ENCODE measurements at regions not wholly inside any gene's neighbourhood (a gene's known extent, or its start where the extent isn't known, plus 50 kb on each side); places are given as distances from the start of the nearest gene placed in this dataset.

- Histone ChIP-seq H3K4me2 (ENCODE audit: low read length) (no peak overlapping the region), H3K36me3 (ENCODE audit: insufficient read depth, low read length) (no peaks in the 10 kb centered on the region), H3K4me3 (ENCODE audit: low read depth, low read length, poor library complexity, severe bottlenecking) (no peak overlapping the region), H4K20me1 (ENCODE audit: insufficient read depth, low read length) (no peaks in the 10 kb centered on the region), H3K4me1 (ENCODE audit: insufficient read depth, low read length, poor library complexity, severe bottlenecking) (no peaks in the 10 kb centered on the region), H3K9me3 (ENCODE audit: low read length) (no peaks in the 10 kb centered on the region), H2AFZ (ENCODE audit: low read length) (no peak overlapping the region), H3K79me2 (ENCODE audit: insufficient read depth, low read depth, low read length) (no peaks in the 10 kb centered on the region), H3K9me2 (ENCODE audit: insufficient read depth, low read length) (no peaks in the 10 kb centered on the region), H3K27ac (ENCODE audit: low read depth, low read length, poor library complexity, severe bottlenecking) (no peak overlapping the region)
- DNase-seq (ENCODE audit: low spot score), result no peak
- ChIA-PET POLR2A (no interaction called here), CTCF (ENCODE audit: unreplicated experiment) (no interaction called here)
- no peak for TF ChIP-seq EZH2phosphoT487 (IDR thresholded peaks at IDR 0.05; ENCODE audit: borderline replicate concordance, low read depth, low read length)
- peak; percentile 61 for TF ChIP-seq CTCF (conservative IDR thresholded peaks at IDR 0.05; ENCODE audit: low read length)
- intact Hi-C loops (cut with micrococcal nuclease; ENCODE audit: unreplicated experiment), result no loop called here
- no TSS peak for BruUV-seq (replicated peaks)
These were observed 53.6 kb upstream of the DYNC1I1 start for GRCh38 chr7:95718577-95719410.

GRCh38 chr7:95716357-95717122, 55.8 kb upstream of the DYNC1I1 start:
- no peaks in the 10 kb centered on the region for H3K4me1 ChIP-seq (ENCODE audit: insufficient read depth, low read length, poor library complexity, severe bottlenecking)
- no peak overlapping the region for H3K4me3 ChIP-seq (ENCODE audit: low read depth, low read length, poor library complexity, severe bottlenecking)
- intact Hi-C loops (cut with micrococcal nuclease; ENCODE audit: unreplicated experiment), result no loop called here
- H4K20me1 ChIP-seq (ENCODE audit: insufficient read depth, low read length), result no peaks in the 10 kb centered on the region
- H3K9me2 ChIP-seq (ENCODE audit: insufficient read depth, low read length), result no peaks in the 10 kb centered on the region
- BruUV-seq (replicated peaks), result no TSS peak
- no peak overlapping the region for H3K27ac ChIP-seq (ENCODE audit: low read depth, low read length, poor library complexity, severe bottlenecking)
- ChIA-PET CTCF (ENCODE audit: unreplicated experiment) (no interaction called here), POLR2A (no interaction called here)
- TF ChIP-seq EZH2phosphoT487 (IDR thresholded peaks at IDR 0.05; ENCODE audit: borderline replicate concordance, low read depth, low read length) (no peak), CTCF (conservative IDR thresholded peaks at IDR 0.05; ENCODE audit: low read length) (no peak)
- H3K9me3 ChIP-seq (ENCODE audit: low read length), result no peaks in the 10 kb centered on the region
- H3K4me2 ChIP-seq (ENCODE audit: low read length), result no peak overlapping the region
- no peaks in the 10 kb centered on the region for H3K36me3 ChIP-seq (ENCODE audit: insufficient read depth, low read length)
- DNase-seq (ENCODE audit: low spot score), result no peak
- H2AFZ ChIP-seq (ENCODE audit: low read length), result no peak overlapping the region
- no peaks in the 10 kb centered on the region for H3K79me2 ChIP-seq (ENCODE audit: insufficient read depth, low read depth, low read length)

- BruUV-seq (replicated peaks), result no TSS peak
- H3K36me3 ChIP-seq (ENCODE audit: insufficient read depth, low read length), result no peaks in the 10 kb centered on the region
- TF ChIP-seq CTCF (conservative IDR thresholded peaks at IDR 0.05; ENCODE audit: low read length), result no peak
- no peak for TF ChIP-seq EZH2phosphoT487 (IDR thresholded peaks at IDR 0.05; ENCODE audit: borderline replicate concordance, low read depth, low read length)
- POLR2A ChIA-PET, result no interaction called here
- H3K79me2 ChIP-seq (ENCODE audit: insufficient read depth, low read depth, low read length), result no peaks in the 10 kb centered on the region
- CTCF ChIA-PET (ENCODE audit: unreplicated experiment), result no interaction called here
- H3K4me2 ChIP-seq (ENCODE audit: low read length), result no peak overlapping the region
- H3K9me3 ChIP-seq (ENCODE audit: low read length), result no peaks in the 10 kb centered on the region
- intact Hi-C loops (cut with micrococcal nuclease; ENCODE audit: unreplicated experiment), result no loop called here
- no peaks in the 10 kb centered on the region for H3K9me2 ChIP-seq (ENCODE audit: insufficient read depth, low read length)
- H4K20me1 ChIP-seq (ENCODE audit: insufficient read depth, low read length), result no peaks in the 10 kb centered on the region
- no peak overlapping the region for H3K27ac ChIP-seq (ENCODE audit: low read depth, low read length, poor library complexity, severe bottlenecking)
- no peaks in the 10 kb centered on the region for H3K4me1 ChIP-seq (ENCODE audit: insufficient read depth, low read length, poor library complexity, severe bottlenecking)
- H2AFZ ChIP-seq (ENCODE audit: low read length), result no peak overlapping the region
- no peak overlapping the region for H3K4me3 ChIP-seq (ENCODE audit: low read depth, low read length, poor library complexity, severe bottlenecking)
- DNase-seq (ENCODE audit: low spot score), result no peak
These were observed 57.1 kb upstream of the DYNC1I1 start for GRCh38 chr7:95715274-95715673.

Measured in OCI-LY7 (cell line).